Neural progenitor cell (in vitro differentiated cells): ENCODE measurements at regions not wholly inside any gene's neighbourhood (a gene's known extent, or its start where the extent isn't known, plus 50 kb on each side); places are given as distances from the start of the nearest gene placed in this dataset.

Source experiments
- CTCF ChIP-seq: fragments of 200-600 bp; sonication (generic); IDR thresholded peaks from 2 replicates; pipeline ENCODE4 v1.5.1; 2017; ENCODE audit warnings: antibody characterized with exemption, mild to moderate bottlenecking
- EZH2phosphoT487 ChIP-seq: fragments of 200-600 bp; sonication (generic); IDR thresholded peaks from 2 replicates; pipeline ENCODE4 v1.6.1; 2017; ENCODE audit warnings: antibody characterized with exemption

GRCh38 chr5:26014206-26014605 is 1024.2 kb downstream of the CDH9 start:
- TF ChIP-seq CTCF (no peak), EZH2phosphoT487 (no peak)
